Keratinocyte (primary cell): ENCODE measurements at regions not wholly inside any gene's neighbourhood (a gene's known extent, or its start where the extent isn't known, plus 50 kb on each side); places are given as distances from the start of the nearest gene placed in this dataset.

ENCODE experiments used
- DNase-seq: peaks from one replicate; pipeline ENCODE4 v3.0.0-alpha.2; 2011; ENCODE audit warnings: low read depth, missing footprints, low spot score
- FAIRE-seq: peaks from 2 replicates; lab custom pipeline; 2011; peaks lifted over from hg19 to GRCh38; lab: Jason Lieb, UNC
- H2AFZ ChIP-seq: 2 replicates; pipeline ENCODE4 v1.6.0; 2012; ENCODE audit warnings: low read length, control low read depth, inconsistent platforms; ENCODE audit not compliant: control insufficient read depth
- H3K27ac ChIP-seq: 2 replicates; pipeline ENCODE4 v1.5.1; 2011; ENCODE audit warnings: low read length; ENCODE audit not compliant: control insufficient read depth, insufficient read depth
- H3K27me3 ChIP-seq: 3 replicates; pipeline ENCODE4 v1.6.0; 2011; ENCODE audit warnings: low read length; ENCODE audit not compliant: control insufficient read depth, insufficient read depth; ENCODE audit errors: extremely low read depth
- H3K36me3 ChIP-seq, 2 experiments: 2 replicates in 1 of 2; 3 replicates in 1 of 2; pipeline ENCODE4 v1.5.1; 2011; ENCODE audit warnings: low read length in 2 of 2, mild to moderate bottlenecking in 1 of 2; ENCODE audit not compliant: control insufficient read depth in 2 of 2, insufficient read depth in 2 of 2; ENCODE audit errors: extremely low read depth in 1 of 2
- H3K4me1 ChIP-seq: 3 replicates; pipeline ENCODE4 v1.5.1; 2011; ENCODE audit warnings: low read length; ENCODE audit not compliant: control insufficient read depth, insufficient read depth; ENCODE audit errors: extremely low read depth
- H3K4me2 ChIP-seq: 3 replicates; pipeline ENCODE4 v1.6.0; 2011; ENCODE audit warnings: low read depth, low read length; ENCODE audit not compliant: control insufficient read depth, insufficient read depth; ENCODE audit errors: extremely low read depth
- H3K4me3 ChIP-seq, 3 experiments: fragments of 200-600 bp in 1 of 3; sonication (generic) in 1 of 3; 2 replicates in 2 of 3; 3 replicates in 1 of 3; pipeline ENCODE4 v1.5.1; 2011 to 2016; ENCODE audit warnings: low read length in 3 of 3, mild to moderate bottlenecking in 3 of 3, control low read depth in 2 of 3, inconsistent platforms in 1 of 3, low read depth in 1 of 3, mixed read lengths in 1 of 3, mixed run types in 1 of 3, moderate library complexity in 1 of 3; ENCODE audit not compliant: control insufficient read depth in 2 of 3, insufficient read depth in 2 of 3; ENCODE audit errors: extremely low read depth in 1 of 3
- H3K79me2 ChIP-seq: 2 replicates; pipeline ENCODE4 v1.6.0; 2012; ENCODE audit warnings: low read length; ENCODE audit not compliant: control insufficient read depth, insufficient read depth
- H3K9ac ChIP-seq: 3 replicates; pipeline ENCODE4 v1.6.0; 2011; ENCODE audit warnings: low read length; ENCODE audit not compliant: control insufficient read depth, insufficient read depth; ENCODE audit errors: extremely low read depth
- H3K9me1 ChIP-seq: 3 replicates; pipeline ENCODE4 v1.6.0; 2011; ENCODE audit warnings: low read length; ENCODE audit not compliant: control insufficient read depth, insufficient read depth; ENCODE audit errors: extremely low read depth
- H3K9me3 ChIP-seq: 2 replicates; pipeline ENCODE4 v1.5.1; 2012; ENCODE audit warnings: low read depth, low read length; ENCODE audit not compliant: control insufficient read depth
- H4K20me1 ChIP-seq: 3 replicates; pipeline ENCODE4 v1.6.0; 2011; ENCODE audit warnings: low read length; ENCODE audit not compliant: control insufficient read depth, insufficient read depth; ENCODE audit errors: extremely low read depth
- CTCF ChIP-seq, 3 experiments: IDR thresholded peaks in 1 of 3; conservative IDR thresholded peaks in 1 of 3; optimal IDR thresholded peaks in 1 of 3; 2 replicates in 2 of 3; 3 replicates in 1 of 3; pipeline versions ENCODE3 to v1.5.1; 2011; ENCODE audit warnings: low read length in 3 of 3, mild to moderate bottlenecking in 3 of 3, moderate library complexity in 2 of 3, control low read depth in 1 of 3, inconsistent platforms in 1 of 3; ENCODE audit not compliant: insufficient read depth in 2 of 3; ENCODE audit errors: extremely low read depth in 1 of 3
- EZH2 ChIP-seq: IDR thresholded peaks from one replicate; pipeline ENCODE4 v1.6.1; 2012; ENCODE audit warnings: inconsistent platforms, mild to moderate bottlenecking, low read length, moderate library complexity
- dilution Hi-C: fragments of 300-500 bp; cut with MboI; formaldehyde crosslinking; loops from one replicate; pipeline ENCODE4 v1.7.0; 2020; ENCODE audit warnings: low sequenced_read_pairs; ENCODE audit not compliant: extremely low pct_ligation_motif_present

DNA sequence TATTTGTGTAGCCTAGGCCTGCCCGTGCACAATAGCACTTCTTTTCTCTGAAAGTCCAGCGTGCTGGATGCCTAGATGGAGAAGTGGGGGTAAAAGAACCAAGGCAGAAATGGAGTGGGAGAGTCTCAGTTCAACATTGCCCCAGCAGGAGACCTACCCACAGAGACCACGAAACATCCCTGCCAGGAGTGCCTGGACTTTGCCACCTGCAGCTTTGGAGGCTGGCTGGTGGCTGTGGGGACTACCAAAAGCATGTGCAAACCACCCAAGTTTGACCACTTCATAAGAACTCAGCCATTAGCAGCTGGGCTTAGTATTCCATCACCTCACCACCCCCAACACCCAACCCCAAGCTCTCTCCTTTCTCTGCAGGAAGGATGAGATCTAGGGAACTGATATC, 416.9 kb upstream of the ID2 start:
- Histone ChIP-seq H3K27me3 (no peaks in the 10 kb centered on the region), H3K36me3 (no peaks in the 10 kb centered on the region), H3K4me1 (no peaks in the 10 kb centered on the region), H3K9ac (no peak overlapping the region), H3K4me3 (no peak overlapping the region), H3K9me3 (no peaks in the 10 kb centered on the region), H4K20me1 (no peaks in the 10 kb centered on the region), H3K79me2 (no peaks in the 10 kb centered on the region), H2AFZ (no peak overlapping the region), H3K27ac (no peak overlapping the region), H3K9me1 (no peaks in the 10 kb centered on the region), H3K4me2 (no peak overlapping the region)
- TF ChIP-seq EZH2: no peak
- TF ChIP-seq CTCF (optimal IDR thresholded peaks at IDR 0.05 in 1 of 3, IDR thresholded peaks at IDR 0.05 in 1 of 3, conservative IDR thresholded peaks at IDR 0.05 in 1 of 3; ENCODE audit: extremely low read depth in 1 of 3, insufficient read depth in 2 of 3, low read length in 3 of 3): no peak
- FAIRE-seq (no peak), DNase-seq (no peak)
- dilution Hi-C loops: no loop called here

DNA sequence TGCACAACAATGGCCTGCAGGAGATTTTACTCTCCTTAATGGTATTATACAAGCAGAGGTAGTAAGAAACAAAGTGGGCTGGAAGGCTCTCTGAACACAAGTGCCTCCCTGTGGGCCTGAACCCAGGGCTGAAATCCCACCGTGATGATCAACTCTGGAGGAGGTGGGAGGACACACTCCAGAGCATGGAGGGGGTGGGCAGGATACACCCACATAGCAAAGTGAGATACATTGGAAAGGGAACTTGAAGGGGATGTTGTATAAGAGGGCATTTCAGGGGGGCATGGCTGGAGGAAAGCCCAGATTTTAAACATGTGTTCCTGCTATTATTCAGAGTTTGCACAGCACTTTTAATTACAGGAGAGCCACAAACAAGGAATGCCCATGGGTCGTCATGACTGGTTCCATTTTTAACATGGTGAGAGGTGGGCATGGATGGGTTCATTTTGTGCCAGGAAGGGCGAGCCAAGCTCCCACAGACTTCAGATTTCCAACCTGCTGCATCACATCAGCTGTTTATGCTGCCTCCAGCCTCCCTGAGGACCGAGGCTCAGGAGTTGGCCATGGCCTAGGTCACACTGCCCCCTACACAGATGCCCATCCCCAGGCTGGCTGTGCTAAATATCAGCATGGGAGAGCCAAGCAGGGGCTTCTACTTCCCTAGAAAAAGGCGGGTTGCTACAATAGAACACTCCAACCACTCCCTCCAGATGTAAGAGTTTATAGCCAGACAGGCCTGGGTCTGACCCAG, 416.2 kb upstream of the ID2 start:
- Histone ChIP-seq H3K9ac (no peak overlapping the region), H3K36me3 (no peaks in the 10 kb centered on the region), H3K4me3 (no peak overlapping the region), H4K20me1 (no peaks in the 10 kb centered on the region), H3K27ac (no peak overlapping the region), H2AFZ (no peak overlapping the region), H3K9me1 (no peaks in the 10 kb centered on the region), H3K9me3 (no peaks in the 10 kb centered on the region), H3K27me3 (no peaks in the 10 kb centered on the region), H3K4me1 (no peaks in the 10 kb centered on the region), H3K79me2 (no peaks in the 10 kb centered on the region), H3K4me2 (no peak overlapping the region)
- no peak for DNase-seq
- TF ChIP-seq CTCF (optimal IDR thresholded peaks at IDR 0.05 in 1 of 3, IDR thresholded peaks at IDR 0.05 in 1 of 3, conservative IDR thresholded peaks at IDR 0.05 in 1 of 3; ENCODE audit: extremely low read depth in 1 of 3, insufficient read depth in 2 of 3, low read length in 3 of 3) (no peak), EZH2 (no peak)
- no peak for FAIRE-seq
- dilution Hi-C loops: no loop called here
